DMS79 (cell line): ENCODE measurements at regions not wholly inside any gene's neighbourhood (a gene's known extent, or its start where the extent isn't known, plus 50 kb on each side); places are given as distances from the start of the nearest gene placed in this dataset.
"Not testable (repeated sequence)": the region's sequence is repeated elsewhere in the genome, so short reads cannot be mapped to it uniquely, and the experiment has no call there.

Experiments
- DNase-seq: peaks from one replicate; lab custom pipeline; 2025; lab: John Stamatoyannopoulos, UW

GRCh38 chr6:144922120-144922722 is 637.1 kb downstream of the UTRN start:
- no peak for DNase-seq

DNA sequence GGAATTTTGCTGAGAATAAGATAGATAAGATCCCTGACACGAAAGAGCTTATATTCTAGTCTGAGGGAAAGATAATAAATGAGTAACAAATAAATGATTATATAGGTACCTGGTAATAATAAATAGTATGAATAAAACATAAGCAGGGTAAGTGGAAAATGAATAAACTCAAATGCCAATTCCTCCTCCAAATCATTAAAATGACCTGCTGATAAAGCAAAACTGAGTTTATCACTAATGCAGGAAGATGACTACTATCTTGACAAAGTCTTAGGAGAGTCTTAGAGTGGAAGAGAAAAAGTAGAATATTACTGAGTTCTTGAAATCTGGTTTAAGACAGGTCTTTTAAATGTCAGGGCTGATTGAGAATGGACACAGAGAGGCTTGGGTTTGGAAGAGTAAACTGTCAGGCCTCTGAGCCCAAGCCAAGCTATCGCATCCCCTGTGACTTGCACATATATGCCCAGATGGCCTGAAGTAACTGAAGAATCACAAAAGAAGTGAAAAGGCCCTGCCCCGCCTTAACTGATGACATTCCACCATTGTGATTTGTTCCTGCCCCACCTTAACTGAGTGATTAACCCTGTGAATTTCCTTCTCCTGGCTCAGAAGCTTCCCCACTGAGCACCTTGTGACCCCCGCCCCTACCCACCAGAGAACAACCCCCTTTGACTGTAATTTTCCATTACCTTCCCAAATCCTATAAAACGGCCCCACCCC is 637.8 kb downstream of the UTRN start:
- not testable (repeated sequence) for DNase-seq

DNA sequence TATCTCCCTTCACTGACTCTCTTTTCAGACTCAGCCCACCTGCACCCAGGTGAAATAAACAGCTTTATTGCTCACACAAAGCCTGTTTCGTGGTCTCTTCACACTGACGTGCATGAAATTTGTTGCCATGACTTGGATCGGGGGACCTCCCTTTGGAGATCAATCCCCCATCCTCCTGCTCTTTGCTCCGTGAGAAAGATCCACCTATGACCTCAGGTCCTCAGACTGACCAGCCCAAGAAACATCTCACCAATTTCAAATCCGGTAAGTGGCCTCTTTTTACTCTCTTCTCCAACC is 638.3 kb downstream of the UTRN start:
- not testable (repeated sequence) for DNase-seq

GRCh38 chr6:144928847-144929246 is 643.7 kb downstream of the UTRN start:
- no peak for DNase-seq

DNA sequence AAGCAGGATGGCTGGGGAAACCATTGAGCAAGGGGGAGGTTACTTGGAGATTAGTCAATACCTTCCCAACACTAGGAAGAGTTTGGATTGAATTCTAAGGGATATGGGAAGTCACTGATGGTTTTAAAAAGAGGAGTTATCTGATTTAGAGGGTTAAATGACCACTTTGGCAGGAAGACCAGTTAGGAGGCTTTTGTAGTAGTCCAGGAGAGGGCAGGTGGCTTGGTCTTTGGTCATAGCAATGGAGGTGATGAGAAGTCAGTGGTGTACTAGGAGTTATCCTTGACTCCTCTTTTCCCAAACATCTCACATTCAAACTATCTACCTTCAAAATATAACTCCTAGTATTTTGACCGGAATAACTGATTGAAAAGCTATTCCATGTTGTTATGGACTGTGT is 644.1 kb downstream of the UTRN start:
- DNase-seq = no peak

GRCh38 chr6:144931172-144932035 is 646.3 kb downstream of the UTRN start:
- no peak for DNase-seq

DNA sequence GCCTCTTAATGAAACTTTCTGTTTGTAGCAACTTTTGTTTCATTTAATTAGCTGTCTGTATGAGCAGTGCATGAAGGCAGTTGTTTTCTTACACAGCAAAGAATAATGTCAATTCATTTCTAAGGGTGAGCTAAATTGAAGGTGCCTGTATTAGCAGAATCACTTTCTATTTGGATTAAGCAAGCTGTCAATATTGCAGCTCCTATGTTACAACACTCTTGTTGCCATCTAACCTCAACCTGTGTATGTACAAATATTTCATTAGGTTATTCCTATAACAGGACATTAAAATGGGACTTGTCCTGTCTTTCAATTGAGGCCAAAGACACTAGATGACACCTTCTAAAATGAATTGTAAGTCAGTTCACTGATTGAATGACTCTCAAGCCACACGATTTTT is 647.5 kb downstream of the UTRN start:
- DNase-seq = no peak

DNA sequence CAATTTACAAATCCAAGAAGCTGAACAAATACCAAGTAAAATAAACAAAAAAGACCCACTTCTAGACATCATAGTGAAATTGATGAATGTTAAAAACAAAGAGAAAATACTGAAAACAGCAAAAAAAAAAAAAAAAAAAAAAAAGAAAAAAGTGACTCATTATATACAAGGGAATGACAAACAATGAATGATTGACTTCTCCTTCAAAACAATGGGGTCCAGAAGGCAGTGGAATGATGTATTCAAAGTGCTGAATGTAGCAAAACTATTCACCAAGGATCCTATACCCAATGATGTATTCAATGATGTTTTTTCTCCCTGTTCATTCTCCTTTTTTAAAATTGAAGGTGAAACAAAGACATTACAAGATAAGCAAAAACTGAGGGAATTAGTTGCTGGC is 650.0 kb downstream of the UTRN start:
- DNase-seq = no peak

DNA sequence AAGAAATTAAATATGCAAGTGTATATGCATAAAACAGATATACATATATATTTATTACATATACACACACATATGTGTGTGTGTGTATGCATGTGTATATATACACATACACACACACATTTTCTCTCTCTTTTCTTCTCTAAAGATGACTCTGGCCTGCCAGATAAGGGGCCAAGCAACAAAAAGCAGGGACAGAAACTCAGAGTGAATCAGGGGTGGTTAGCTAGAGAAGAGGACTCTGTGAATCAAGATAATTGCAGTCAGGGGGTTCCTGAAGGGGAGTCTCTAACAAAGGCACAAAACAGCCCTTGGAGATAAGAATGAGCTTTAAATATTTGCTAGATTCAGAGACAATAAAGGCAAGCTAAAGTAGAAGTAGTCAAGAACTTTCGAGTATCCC is 650.5 kb downstream of the UTRN start:
- no peak for DNase-seq

DNA sequence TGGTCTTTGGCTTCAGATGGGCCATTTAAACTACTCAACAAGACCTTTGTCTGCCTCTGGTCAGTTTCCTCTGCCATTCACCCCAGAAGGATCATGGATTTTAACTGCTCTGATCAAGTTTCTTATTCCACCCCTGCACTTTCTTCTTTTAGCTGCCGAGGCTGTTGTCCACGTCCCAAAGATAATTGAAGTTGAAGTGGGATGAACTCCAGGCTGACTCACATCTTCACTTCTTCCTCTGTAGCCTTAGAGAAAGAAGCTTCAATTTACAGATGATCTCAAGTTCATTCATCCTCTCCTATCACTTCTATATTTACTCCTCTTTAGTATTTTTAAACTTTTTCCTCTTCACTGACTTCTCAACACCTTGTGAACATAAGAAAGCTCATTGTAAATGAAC is 651.6 kb downstream of the UTRN start:
- no peak for DNase-seq

GRCh38 chr6:144939921-144940320 is 654.8 kb downstream of the UTRN start:
- DNase-seq = no peak

- no peak for DNase-seq
These were observed 659.0 kb downstream of the UTRN start for GRCh38 chr6:144944106-144944505.

DNA sequence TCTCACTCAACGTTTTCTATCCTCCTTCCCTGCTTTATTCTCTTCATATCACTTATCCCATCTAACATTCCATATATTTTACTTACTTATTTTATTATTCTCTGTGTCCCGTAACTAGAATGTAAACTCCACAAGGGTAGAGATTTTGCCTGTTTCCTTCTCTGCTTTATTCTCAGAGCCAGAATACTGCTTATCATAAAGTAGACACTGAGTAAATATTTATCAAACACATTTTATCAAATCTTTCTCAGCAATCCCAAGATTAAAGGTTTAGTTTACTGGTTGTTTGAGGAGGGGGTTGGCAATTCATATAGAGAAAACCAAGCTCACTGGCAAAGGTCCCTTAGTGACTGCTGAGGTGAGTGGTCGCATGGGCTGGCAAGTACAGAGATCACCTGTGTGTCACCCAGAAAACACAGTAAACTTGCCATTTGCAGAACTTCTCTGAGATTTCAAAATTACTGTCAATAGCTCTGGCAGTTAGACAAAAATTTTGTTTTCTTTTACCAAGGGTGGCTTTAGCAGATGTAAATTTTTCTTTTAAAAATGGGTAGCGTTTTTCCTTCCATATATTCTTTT is 662.4 kb downstream of the UTRN start:
- DNase-seq = no peak

DNA sequence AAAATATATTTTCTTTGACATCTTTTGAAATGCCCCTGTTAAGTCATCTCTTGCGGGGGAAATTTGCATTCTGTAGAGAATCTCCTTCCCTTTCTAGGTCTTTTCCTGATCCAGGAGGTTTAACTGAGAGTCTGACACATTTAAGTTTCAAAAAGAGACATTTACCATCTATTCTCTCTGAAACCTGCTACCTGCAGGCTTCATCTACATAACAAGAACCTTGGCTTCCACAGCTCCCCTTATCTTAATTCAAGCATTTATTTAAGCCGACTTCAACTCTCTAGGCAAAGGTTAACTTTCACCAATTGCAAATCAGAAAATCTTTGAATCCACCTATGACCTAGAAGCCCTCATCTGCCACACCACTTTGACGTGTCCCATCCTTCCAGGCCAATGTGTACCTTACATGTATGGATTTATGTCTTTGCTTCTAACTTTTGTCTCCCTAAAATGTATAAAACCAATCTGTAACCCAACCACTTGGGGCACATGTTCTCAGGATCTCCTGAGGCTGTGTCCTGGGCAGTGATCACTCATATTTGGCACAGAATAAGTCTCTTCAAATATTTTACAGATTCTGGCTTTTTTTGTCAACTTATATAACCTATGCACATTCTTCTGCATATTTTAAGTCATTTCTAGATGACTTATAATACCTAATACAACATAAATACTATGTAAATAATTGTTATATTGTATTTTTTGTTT is 666.7 kb downstream of the UTRN start:
- DNase-seq = no peak

DNA sequence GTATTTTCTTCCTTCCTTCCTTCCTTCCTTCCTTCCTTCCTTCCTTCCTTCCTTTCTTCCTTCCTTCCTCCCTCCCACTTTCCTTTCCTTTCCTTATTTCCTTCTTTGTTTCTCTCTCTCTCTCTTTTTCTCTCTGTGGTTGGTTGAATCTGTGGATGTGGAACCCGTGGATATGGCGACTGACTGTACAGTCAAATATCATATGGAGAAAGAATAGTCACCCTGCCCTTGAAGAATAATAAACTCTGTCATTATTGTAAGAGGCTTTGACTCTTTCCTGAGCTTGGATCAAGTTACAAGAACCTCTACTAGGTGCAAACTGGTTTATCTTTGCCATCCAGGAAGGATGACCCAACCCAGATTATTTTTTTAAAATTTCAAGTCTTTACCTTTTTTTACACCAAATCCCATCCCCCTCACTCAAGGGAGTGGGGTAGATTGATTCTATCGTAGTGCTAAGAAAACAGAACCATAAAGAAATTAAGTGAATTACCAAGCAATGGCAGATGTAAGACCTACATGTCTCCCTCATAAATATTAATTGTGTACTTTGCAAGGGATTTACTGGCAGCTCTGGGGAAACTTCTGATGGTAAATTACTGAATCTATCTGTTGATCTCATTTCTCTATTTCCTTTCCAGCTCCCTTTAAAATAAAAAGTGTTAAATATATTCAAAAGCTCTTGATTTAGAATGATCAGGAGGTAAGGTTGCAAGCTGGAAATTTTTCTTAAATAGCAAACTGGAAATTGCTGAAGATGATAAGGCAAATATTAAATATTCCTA is 667.5 kb downstream of the UTRN start:
- DNase-seq = no peak

- DNase-seq = no peak
These were observed 668.6 kb downstream of the UTRN start for GRCh38 chr6:144953552-144954240.

GRCh38 chr6:144954241-144954556 is 669.1 kb downstream of the UTRN start:
- no peak for DNase-seq

DNA sequence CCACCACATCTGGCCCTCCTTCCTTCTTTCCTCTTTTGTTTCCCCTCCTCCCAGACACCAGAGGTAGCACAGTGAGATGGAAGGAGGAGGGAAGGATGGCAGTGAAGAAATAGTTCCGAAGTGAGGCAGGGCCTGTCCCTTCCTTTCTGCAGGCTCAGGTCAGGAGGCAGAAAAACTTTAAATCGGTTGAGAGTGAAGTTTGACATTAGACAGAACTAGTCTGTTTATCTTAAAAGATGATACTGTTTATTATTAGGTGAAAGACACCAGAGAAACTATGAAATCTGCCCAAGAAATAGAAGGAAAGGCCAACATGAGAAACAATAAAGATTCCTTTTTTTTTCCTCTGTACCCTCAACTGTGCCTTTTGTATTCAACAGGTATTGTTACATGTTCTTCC is 670.3 kb downstream of the UTRN start:
- DNase-seq = no peak

GRCh38 chr6:144955859-144956258 is 670.7 kb downstream of the UTRN start:
- DNase-seq = no peak

DNA sequence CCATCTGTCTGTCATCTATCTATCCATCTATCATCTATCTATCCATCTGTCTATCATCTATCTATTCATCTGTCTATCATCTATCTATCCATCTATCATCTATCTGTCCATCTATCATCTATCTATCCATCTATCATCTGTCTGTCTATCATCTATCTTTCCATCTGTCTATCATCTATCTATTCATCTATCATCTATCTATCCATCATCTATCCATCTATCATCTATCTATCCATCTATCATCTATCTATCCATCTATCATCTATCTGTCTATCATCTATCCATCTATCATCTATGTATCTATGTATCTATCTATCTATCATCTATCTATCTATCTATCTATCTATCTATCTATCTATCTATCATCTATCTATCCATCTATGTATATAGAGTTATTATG is 671.6 kb downstream of the UTRN start:
- not testable (repeated sequence) for DNase-seq
